ENCODE measurements at regions not wholly inside any gene's neighbourhood (a gene's known extent, or its start where the extent isn't known, plus 50 kb on each side); places are given as distances from the start of the nearest gene placed in this dataset.

GRCh38 chr20:5674176-5674660 is 63.4 kb upstream of the GPCPD1 start:
- no peak overlapping the region for H3K23ac ChIP-seq (ENCODE audit: insufficient read length)
- H2AK5ac ChIP-seq (ENCODE audit: low read depth, low read length) = no peak overlapping the region
- FAIRE-seq = no peak
- no peaks in the 10 kb centered on the region for H3K79me2 ChIP-seq (ENCODE audit: control insufficient read depth in 1 of 2, insufficient read depth in 2 of 2, low read length in 2 of 2)
- H4K20me1 ChIP-seq (replicated peaks in 1 of 2; ENCODE audit: control insufficient read depth in 1 of 2, insufficient read depth in 2 of 2, low read length in 2 of 2) = no peaks in the 10 kb centered on the region
- no peak overlapping the region for H4K8ac ChIP-seq (ENCODE audit: extremely low read depth, insufficient read depth, low read length)
- DNase-seq (ENCODE audit: low read depth in 1 of 2, low spot score in 2 of 2) = no peak
- H3K9ac ChIP-seq (replicated peaks in 1 of 4; ENCODE audit: extremely low read depth in 1 of 4, low read depth in 3 of 4, low read length in 3 of 4) = no peak overlapping the region
- no peaks in the 10 kb centered on the region for H3K79me1 ChIP-seq (ENCODE audit: low read depth, low read length)
- H2BK15ac ChIP-seq (ENCODE audit: low read length) = no peak overlapping the region
- H2AFZ ChIP-seq (ENCODE audit: low read length) = no peak overlapping the region
- H3K23me2 ChIP-seq (ENCODE audit: low read depth, low read length) = no peaks in the 10 kb centered on the region
- no peak overlapping the region for H2BK5ac ChIP-seq (ENCODE audit: low read depth, low read length)
- ChIA-PET CTCF (ENCODE audit: partially characterized antibody) (interaction anchor here (0.7 kb wide), 1 partner anchor 66 kb away, joined by 3 read pairs; no protein-coding TSS in a partner anchor), POLR2A (ENCODE audit: partially characterized antibody) (no interaction called here)
- no peak overlapping the region for H4K91ac ChIP-seq (replicated peaks; ENCODE audit: insufficient read length, low read length)
- H3K9me3 ChIP-seq (ENCODE audit: insufficient read depth in 2 of 2, low read depth in 1 of 2, low read length in 1 of 2) = no peaks in the 10 kb centered on the region
- no peak overlapping the region for H3K18ac ChIP-seq (ENCODE audit: extremely low read depth, low read length)
- no peaks in the 10 kb centered on the region for H3K36me3 ChIP-seq (ENCODE audit: control insufficient read depth in 2 of 4, insufficient read depth in 4 of 4, low read length in 3 of 4)
- no peak overlapping the region for H3K56ac ChIP-seq (replicated peaks; ENCODE audit: insufficient read length, low read depth, low read length)
- H2BK120ac ChIP-seq (replicated peaks; ENCODE audit: low read depth, low read length) = no peak overlapping the region
- H3K14ac ChIP-seq (ENCODE audit: insufficient read length) = no peak overlapping the region
- no peak overlapping the region for H4K5ac ChIP-seq (ENCODE audit: insufficient read length, low read depth, low read length)
- no peak overlapping the region for H3K4me3 ChIP-seq (ENCODE audit: extremely low read depth in 1 of 4, insufficient read depth in 2 of 4, low read depth in 3 of 4, low read length in 4 of 4)
- H3K4me2 ChIP-seq (ENCODE audit: insufficient read depth in 1 of 2, low read depth in 2 of 2, low read length in 2 of 2) = no peak overlapping the region
- no peak overlapping the region for H2BK20ac ChIP-seq (ENCODE audit: low read length)
- no peak overlapping the region for H3K27ac ChIP-seq (ENCODE audit: low read depth, low read length)
- no peak overlapping the region for H2BK12ac ChIP-seq (ENCODE audit: low read depth, low read length)
- no peaks in the 10 kb centered on the region for H3K4me1 ChIP-seq (replicated peaks in 1 of 4; ENCODE audit: control insufficient read depth in 3 of 4, insufficient read depth in 4 of 4, low read length in 3 of 4)
- H3K4ac ChIP-seq (replicated peaks; ENCODE audit: insufficient read length, low read depth, low read length) = no peak overlapping the region
- TF ChIP-seq BRCA1 (IDR thresholded peaks at IDR 0.05; ENCODE audit: low read depth, low read length) (no peak), POLR2AphosphoS5 (IDR thresholded peaks at IDR 0.05; ENCODE audit: low read depth, low read length) (no peak), TCF12 (IDR thresholded peaks at IDR 0.05; ENCODE audit: low read depth, low read length) (no peak), USF2 (IDR thresholded peaks at IDR 0.05; ENCODE audit: low read length) (no peak), HDAC2 (IDR thresholded peaks at IDR 0.05; ENCODE audit: borderline replicate concordance in 1 of 2, low read depth in 2 of 2, low read length in 2 of 2) (no peak), CHD2 (IDR thresholded peaks at IDR 0.05; ENCODE audit: low read length) (no peak), SAP30 (IDR thresholded peaks at IDR 0.05; ENCODE audit: insufficient read depth, insufficient replicate concordance, low read length) (no peak)
- WGBS, 2 experiments (ENCODE audit: extremely low coverage in 1 of 2, insufficient coverage in 1 of 2, insufficient read length in 1 of 2, insufficient replicate concordance in 2 of 2, low coverage in 1 of 2, low lambda C conversion rate in 2 of 2, missing lambda C conversion rate in 1 of 2) = 95% methylated on average over 3 of the region's 3 CpGs; no CpG with 5 or more reads in 1 of the 2 experiments
- H3K27me3 ChIP-seq (replicated peaks in 1 of 4; ENCODE audit: control insufficient read depth in 3 of 4, extremely low read depth in 1 of 4, insufficient read depth in 3 of 4, low read length in 3 of 4) = no peaks in the 10 kb centered on the region

Data from H1 (cell line).